Natural killer cell (primary cell): ENCODE measurements at regions not wholly inside any gene's neighbourhood (a gene's known extent, or its start where the extent isn't known, plus 50 kb on each side); places are given as distances from the start of the nearest gene placed in this dataset.

ENCODE experiments used
- ATAC-seq, 3 donors: fragments of 150-1000 bp in 2 of 3; fragments of 200-7000 bp in 1 of 3; cut with Tn5 transposase; 1 replicate in 1 of 3; 2 replicates in 2 of 3; pipeline ENCODE4 v1.10.0; 2021; ENCODE audit warnings: mild to moderate bottlenecking in 2 of 3, moderate library complexity in 2 of 3
- DNase-seq, 2 donors: peaks; one replicate each; pipeline versions ENCODE4 v3.0.0 to v3.0.0-alpha.2; 2013 to 2021; ENCODE audit warnings: mixed read lengths in 1 of 2
- H3K27ac ChIP-seq: one replicate; pipeline ENCODE4 v1.5.1; 2013; ENCODE audit warnings: mild to moderate bottlenecking, low read length
- H3K27me3 ChIP-seq: one replicate; pipeline ENCODE4 v1.6.1; 2013; ENCODE audit warnings: low read length; ENCODE audit not compliant: control insufficient read depth, insufficient read depth
- H3K36me3 ChIP-seq: one replicate; pipeline ENCODE4 v1.6.1; 2013; ENCODE audit warnings: low read length; ENCODE audit not compliant: control insufficient read depth, insufficient read depth
- H3K4me1 ChIP-seq: one replicate; pipeline ENCODE4 v1.6.1; 2013; ENCODE audit warnings: low read length; ENCODE audit not compliant: control insufficient read depth, insufficient read depth
- H3K4me3 ChIP-seq: one replicate; pipeline ENCODE4 v1.5.1; 2013; ENCODE audit warnings: low read length
- H3K9me3 ChIP-seq: one replicate; pipeline ENCODE4 v1.6.1; 2013; ENCODE audit warnings: low read length; ENCODE audit not compliant: control insufficient read depth, insufficient read depth
- H3K27ac Mint-ChIP-seq, 2 donors: one replicate each; pipeline ENCODE4 v1.8.0; 2022; ENCODE audit warnings: mild to moderate bottlenecking in 2 of 2, mixed read lengths in 2 of 2, moderate library complexity in 1 of 2
- H3K27me3 Mint-ChIP-seq, 2 donors: one replicate each; pipeline ENCODE4 v1.8.0; 2022; ENCODE audit warnings: low read depth in 2 of 2, mixed read lengths in 2 of 2
- H3K36me3 Mint-ChIP-seq: one replicate; pipeline ENCODE4 v1.8.0; 2022; ENCODE audit warnings: mixed read lengths
- H3K4me1 Mint-ChIP-seq, 2 donors: one replicate each; pipeline ENCODE4 v1.8.0; 2022; ENCODE audit warnings: mixed read lengths in 2 of 2
- H3K4me3 Mint-ChIP-seq: one replicate; pipeline ENCODE4 v1.8.0; 2022; ENCODE audit warnings: mild to moderate bottlenecking, moderate library complexity, mixed read lengths
- H3K9me3 Mint-ChIP-seq, 2 donors: one replicate each; pipeline ENCODE4 v1.8.0; 2022; ENCODE audit warnings: mixed read lengths in 2 of 2
- CTCF ChIP-seq: fragments of 200-600 bp; IDR thresholded peaks from one replicate; pipeline ENCODE4 v1.8.0; 2022; ENCODE audit warnings: antibody characterized with exemption
- WGBS: methylation state at CpG from one replicate; pipeline ENCODE4 v1.1.7; 2013; ENCODE audit warnings: missing lambda C conversion rate; ENCODE audit not compliant: insufficient coverage; 5-methylcytosine and 5-hydroxymethylcytosine counted together
- intact Hi-C: fragments of 100-400 bp; cut with micrococcal nuclease; formaldehyde crosslinking; loops from one replicate; pipeline ENCODE4 v1.14.2; 2022

- Histone ChIP-seq H3K4me1 (no peaks in the 10 kb centered on the region), H3K36me3 (no peaks in the 10 kb centered on the region), H3K4me3 (no peak overlapping the region), H3K9me3 (no peaks in the 10 kb centered on the region), H3K27me3 (no peaks in the 10 kb centered on the region), H3K27ac (no peak overlapping the region)
- no peak for TF ChIP-seq CTCF
- ATAC-seq (no peak), DNase-seq (no peak)
- H3K27me3 Mint-ChIP-seq, result no peaks in the 10 kb centered on the region
- 64% methylated on average over 2 of the region's 2 CpGs for WGBS
- no peaks in the 10 kb centered on the region for H3K36me3 Mint-ChIP-seq
- H3K27ac Mint-ChIP-seq, result no peak overlapping the region
- peaks cover 15 to 17% of the 10 kb centered on the region in 2 donors for H3K9me3 Mint-ChIP-seq
- H3K4me3 Mint-ChIP-seq, result no peak overlapping the region
- H3K4me1 Mint-ChIP-seq, result no peaks in the 10 kb centered on the region
- intact Hi-C loops, result no loop called here
These were observed 400.5 kb downstream of the GPATCH2 start for GRCh38 chr1:217230412-217230811.

GRCh38 chr1:217228689-217229088, 402.2 kb downstream of the GPATCH2 start:
- Mint-ChIP-seq H3K4me1 (no peaks in the 10 kb centered on the region), H3K27me3 (no peaks in the 10 kb centered on the region), H3K27ac (no peak overlapping the region), H3K36me3 (no peaks in the 10 kb centered on the region), H3K4me3 (no peak overlapping the region), H3K9me3 (peaks cover 14 to 16% of the 10 kb centered on the region in 2 donors)
- no peak for TF ChIP-seq CTCF
- intact Hi-C loops, result no loop called here
- Histone ChIP-seq H3K27ac (no peak overlapping the region), H3K27me3 (no peaks in the 10 kb centered on the region), H3K9me3 (no peaks in the 10 kb centered on the region), H3K4me1 (no peaks in the 10 kb centered on the region), H3K36me3 (no peaks in the 10 kb centered on the region), H3K4me3 (no peak overlapping the region)
- DNase-seq, result no peak
- ATAC-seq, result no peak
- 100% methylated on average over 5 of the region's 5 CpGs for WGBS

GRCh38 chr1:217224201-217224600, 406.7 kb downstream of the GPATCH2 start:
- intact Hi-C loops, result no loop called here
- Mint-ChIP-seq H3K9me3 (peaks cover 10 to 14% of the 10 kb centered on the region in 2 donors), H3K4me3 (no peak overlapping the region), H3K4me1 (no peaks in the 10 kb centered on the region), H3K27ac (no peak overlapping the region), H3K27me3 (no peaks in the 10 kb centered on the region), H3K36me3 (no peaks in the 10 kb centered on the region)
- Histone ChIP-seq H3K36me3 (no peaks in the 10 kb centered on the region), H3K27ac (no peak overlapping the region), H3K27me3 (no peaks in the 10 kb centered on the region), H3K4me1 (no peaks in the 10 kb centered on the region), H3K4me3 (no peak overlapping the region), H3K9me3 (no peaks in the 10 kb centered on the region)
- DNase-seq, result no peak
- TF ChIP-seq CTCF, result no peak
- ATAC-seq, result no peak
- WGBS, result no CpG with 5 or more reads among the region's 1 CpG

GRCh38 chr1:217214551-217214950, 416.3 kb downstream of the GPATCH2 start:
- no peak for ATAC-seq
- Histone ChIP-seq H3K9me3 (no peaks in the 10 kb centered on the region), H3K27me3 (no peaks in the 10 kb centered on the region), H3K36me3 (no peaks in the 10 kb centered on the region), H3K4me1 (no peaks in the 10 kb centered on the region), H3K4me3 (no peak overlapping the region), H3K27ac (no peak overlapping the region)
- Mint-ChIP-seq H3K9me3 (peaks cover 13 to 24% of the 10 kb centered on the region in 2 donors), H3K4me3 (no peak overlapping the region), H3K27ac (no peak overlapping the region), H3K27me3 (no peaks in the 10 kb centered on the region), H3K4me1 (no peaks in the 10 kb centered on the region), H3K36me3 (peaks cover 11% of the 10 kb centered on the region)
- no peak for DNase-seq
- 74% methylated on average over 3 of the region's 3 CpGs for WGBS
- no peak for TF ChIP-seq CTCF
- intact Hi-C loops, result no loop called here
